Smooth muscle cell (in vitro differentiated cells): ENCODE measurements at regions not wholly inside any gene's neighbourhood (a gene's known extent, or its start where the extent isn't known, plus 50 kb on each side); places are given as distances from the start of the nearest gene placed in this dataset.

Source experiments
- DNase-seq: peaks from one replicate; lab custom pipeline; 2025; ENCODE audit not compliant: unreplicated experiment; lab: John Stamatoyannopoulos, UW
- H2AFZ ChIP-seq: fragments of 200-600 bp; sonication (generic); 2 replicates; pipeline ENCODE4 v1.6.0; 2016; ENCODE audit warnings: antibody characterized with exemption, low read depth, mild to moderate bottlenecking
- H3F3A ChIP-seq: fragments of 200-600 bp; sonication (generic); 2 replicates; pipeline ENCODE4 v1.6.0; 2017; ENCODE audit warnings: antibody characterized with exemption, low read depth
- H3K27ac ChIP-seq: fragments of 200-600 bp; sonication (generic); 2 replicates; pipeline ENCODE4 v1.5.1; 2016; ENCODE audit warnings: low read depth, mild to moderate bottlenecking
- H3K27me3 ChIP-seq: fragments of 200-600 bp; sonication (generic); 2 replicates; pipeline ENCODE4 v1.6.1; 2016; ENCODE audit warnings: low read depth, mild to moderate bottlenecking
- H3K36me3 ChIP-seq: fragments of 200-600 bp; sonication (generic); 2 replicates; pipeline ENCODE4 v1.5.1; 2016; ENCODE audit warnings: low read depth
- H3K4me1 ChIP-seq: fragments of 200-600 bp; sonication (generic); 2 replicates; pipeline ENCODE4 v1.5.1; 2016; ENCODE audit warnings: low read depth
- H3K4me2 ChIP-seq: fragments of 200-600 bp; sonication (generic); 2 replicates; pipeline ENCODE4 v1.6.0; 2016; ENCODE audit warnings: mild to moderate bottlenecking
- H3K4me3 ChIP-seq: fragments of 200-600 bp; sonication (generic); 2 replicates; pipeline ENCODE4 v1.5.1; 2016; ENCODE audit warnings: mild to moderate bottlenecking
- H3K79me2 ChIP-seq: fragments of 200-600 bp; sonication (generic); 2 replicates; pipeline ENCODE4 v1.6.0; 2016; ENCODE audit warnings: low read depth, mild to moderate bottlenecking
- H3K9ac ChIP-seq: fragments of 200-600 bp; sonication (generic); 2 replicates; pipeline ENCODE4 v1.6.0; 2016; ENCODE audit warnings: low read depth
- H3K9me3 ChIP-seq: fragments of 200-600 bp; sonication (generic); replicated peaks from 2 replicates; pipeline ENCODE4 v1.5.1; 2016; ENCODE audit warnings: low read depth
- H4K20me1 ChIP-seq: fragments of 200-600 bp; sonication (generic); 2 replicates; pipeline ENCODE4 v1.6.0; 2016; ENCODE audit warnings: low read depth
- CTCF ChIP-seq: fragments of 200-600 bp; sonication (generic); IDR thresholded peaks from 2 replicates; pipeline ENCODE4 v1.5.1; 2017; ENCODE audit warnings: borderline replicate concordance, mild to moderate bottlenecking, antibody characterized with exemption; ENCODE audit not compliant: insufficient read depth, poor library complexity, severe bottlenecking
- WGBS: methylation state at CpG from one replicate; pipeline ENCODE4 v1.1.7; 2016; ENCODE audit warnings: low lambda C conversion rate; 5-methylcytosine and 5-hydroxymethylcytosine counted together

GRCh38 chr20:52090035-52090434 lies 101.5 kb downstream of the ZFP64 start:
- H3K4me2 ChIP-seq = no peak overlapping the region
- H3K36me3 ChIP-seq = peaks cover 18% of the 10 kb centered on the region
- no peaks in the 10 kb centered on the region for H3K79me2 ChIP-seq
- no peak overlapping the region for H3K27ac ChIP-seq
- 100% methylated on average over 3 of the region's 3 CpGs for WGBS
- H3K4me1 ChIP-seq = no peaks in the 10 kb centered on the region
- TF ChIP-seq CTCF = no peak
- H3K4me3 ChIP-seq = no peak overlapping the region
- DNase-seq = no peak
- H3K9me3 ChIP-seq = no peaks in the 10 kb centered on the region
- H3K9ac ChIP-seq = no peak overlapping the region
- H2AFZ ChIP-seq = no peak overlapping the region
- no peaks in the 10 kb centered on the region for H3K27me3 ChIP-seq
- no peaks in the 10 kb centered on the region for H3F3A ChIP-seq
- no peaks in the 10 kb centered on the region for H4K20me1 ChIP-seq

GRCh38 chr20:52087471-52087870 lies 104.1 kb downstream of the ZFP64 start:
- no peak for DNase-seq
- no peak overlapping the region for H3K4me2 ChIP-seq
- TF ChIP-seq CTCF = no peak
- H3K9ac ChIP-seq = no peak overlapping the region
- peaks cover 18% of the 10 kb centered on the region for H3K36me3 ChIP-seq
- no peaks in the 10 kb centered on the region for H3F3A ChIP-seq
- no peak overlapping the region for H3K27ac ChIP-seq
- H2AFZ ChIP-seq = no peak overlapping the region
- peaks cover 9% of the 10 kb centered on the region for H3K4me1 ChIP-seq
- no peaks in the 10 kb centered on the region for H3K9me3 ChIP-seq
- H3K27me3 ChIP-seq = no peaks in the 10 kb centered on the region
- H3K79me2 ChIP-seq = no peaks in the 10 kb centered on the region
- no peak overlapping the region for H3K4me3 ChIP-seq
- no peaks in the 10 kb centered on the region for H4K20me1 ChIP-seq

GRCh38 chr20:52086878-52087277 lies 104.7 kb downstream of the ZFP64 start:
- Histone ChIP-seq H3K4me1 (peaks cover 11% of the 10 kb centered on the region), H3K4me2 (no peak overlapping the region), H3K27me3 (no peaks in the 10 kb centered on the region), H3K9me3 (no peaks in the 10 kb centered on the region), H3F3A (no peaks in the 10 kb centered on the region), H3K4me3 (no peak overlapping the region), H3K79me2 (no peaks in the 10 kb centered on the region), H3K36me3 (peaks cover 18% of the 10 kb centered on the region), H3K27ac (no peak overlapping the region), H3K9ac (no peak overlapping the region), H4K20me1 (no peaks in the 10 kb centered on the region), H2AFZ (no peak overlapping the region)
- no peak for DNase-seq
- no peak for TF ChIP-seq CTCF

GRCh38 chr20:52084727-52085126 lies 106.9 kb downstream of the ZFP64 start:
- H3K27ac ChIP-seq = no peak overlapping the region
- H2AFZ ChIP-seq = no peak overlapping the region
- peaks cover 18% of the 10 kb centered on the region for H3K36me3 ChIP-seq
- no peaks in the 10 kb centered on the region for H4K20me1 ChIP-seq
- no peaks in the 10 kb centered on the region for H3K79me2 ChIP-seq
- H3K4me2 ChIP-seq = no peak overlapping the region
- peaks cover 11% of the 10 kb centered on the region for H3K4me1 ChIP-seq
- no peaks in the 10 kb centered on the region for H3K27me3 ChIP-seq
- no peak overlapping the region for H3K4me3 ChIP-seq
- no peaks in the 10 kb centered on the region for H3F3A ChIP-seq
- no peak for DNase-seq
- H3K9me3 ChIP-seq = no peaks in the 10 kb centered on the region
- TF ChIP-seq CTCF = no peak
- 96% methylated on average over 27 of the region's 28 CpGs for WGBS
- no peak overlapping the region for H3K9ac ChIP-seq
